Adipocyte (in vitro differentiated cells): ENCODE measurements at regions not wholly inside any gene's neighbourhood (a gene's known extent, or its start where the extent isn't known, plus 50 kb on each side); places are given as distances from the start of the nearest gene placed in this dataset.

ENCODE experiments used
- DNase-seq: peaks from one replicate; pipeline ENCODE4 v3.0.0-alpha.2; 2015; ENCODE audit warnings: low read depth
- H3K27me3 ChIP-seq: replicated peaks from 2 replicates; pipeline ENCODE4 v1.7.0; 2013; ENCODE audit warnings: mild to moderate bottlenecking, low read length, moderate library complexity; ENCODE audit not compliant: control insufficient read depth, insufficient read depth
- H3K36me3 ChIP-seq: 2 replicates; pipeline ENCODE4 v1.7.0; 2013; ENCODE audit warnings: low read length, mild to moderate bottlenecking, moderate library complexity; ENCODE audit not compliant: control insufficient read depth, insufficient read depth, severe bottlenecking
- H3K4me1 ChIP-seq: 2 replicates; pipeline ENCODE4 v1.7.0; 2013; ENCODE audit warnings: mild to moderate bottlenecking, low read length, moderate library complexity; ENCODE audit not compliant: control insufficient read depth, insufficient read depth
- H3K4me3 ChIP-seq: 2 replicates; pipeline ENCODE4 v1.7.0; 2013; ENCODE audit warnings: mild to moderate bottlenecking, low read length, moderate library complexity
- H3K9ac ChIP-seq: 2 replicates; pipeline ENCODE4 v1.7.0; 2013; ENCODE audit warnings: mild to moderate bottlenecking, low read length, moderate library complexity
- H3K9me3 ChIP-seq: 2 replicates; pipeline ENCODE4 v1.7.0; 2013; ENCODE audit warnings: mild to moderate bottlenecking, low read length, moderate library complexity; ENCODE audit not compliant: control insufficient read depth

DNA sequence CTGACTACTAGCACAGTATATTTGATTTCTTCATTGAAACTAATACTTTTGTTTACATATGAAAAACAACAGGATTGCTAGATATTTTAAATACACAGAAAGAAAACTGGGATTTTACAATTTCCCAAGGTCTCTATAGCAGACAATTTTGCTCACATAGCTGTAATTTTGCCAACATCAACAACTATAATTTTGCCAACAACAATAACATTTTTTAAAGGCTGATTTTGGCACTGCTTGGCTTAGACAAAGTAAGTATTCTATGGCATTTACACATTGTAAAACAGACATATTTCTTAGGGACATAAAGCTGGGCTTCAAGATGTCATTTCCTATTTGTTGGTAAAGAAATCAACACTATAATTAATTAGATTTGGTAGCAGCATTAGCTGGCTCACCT lies 922.1 kb downstream of the RAB28 start:
- Histone ChIP-seq H3K4me1 (no peaks in the 10 kb centered on the region), H3K36me3 (no peaks in the 10 kb centered on the region)
- no peak for DNase-seq

GRCh38 chr4:12555011-12555410 lies 929.1 kb downstream of the RAB28 start:
- Histone ChIP-seq H3K4me1 (peaks cover 4% of the 10 kb centered on the region), H3K9ac (no peak overlapping the region), H3K4me3 (no peak overlapping the region), H3K9me3 (no peaks in the 10 kb centered on the region), H3K36me3 (no peaks in the 10 kb centered on the region), H3K27me3 (no peaks in the 10 kb centered on the region)
- DNase-seq = no peak

More for the DNA sequence above, 922.1 kb downstream of the RAB28 start:
- no peaks in the 10 kb centered on the region for H3K27me3 ChIP-seq
- no peaks in the 10 kb centered on the region for H3K9me3 ChIP-seq
- no peak overlapping the region for H3K9ac ChIP-seq
- no peak overlapping the region for H3K4me3 ChIP-seq

DNA sequence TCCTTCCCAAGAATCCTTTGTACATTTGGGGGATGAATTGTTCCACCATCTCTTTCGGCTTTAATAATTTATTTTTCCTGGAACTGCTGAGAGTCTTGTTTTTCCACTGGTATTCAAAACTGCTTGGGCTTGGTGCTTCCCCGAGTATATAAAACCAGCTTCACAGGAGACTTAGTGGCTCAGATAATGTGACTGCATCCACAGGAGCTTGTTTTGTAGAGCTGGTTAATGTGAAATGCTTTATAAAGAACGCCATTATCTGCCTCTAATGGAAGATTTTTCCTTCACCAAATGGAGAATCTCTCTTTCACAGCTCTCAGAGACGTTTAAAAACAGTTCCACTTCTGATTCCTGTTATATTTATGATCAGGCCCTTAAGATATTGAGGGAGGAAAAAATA lies 935.5 kb downstream of the RAB28 start:
- peaks cover 3% of the 10 kb centered on the region for H3K9me3 ChIP-seq
- no peak for DNase-seq
- H3K36me3 ChIP-seq = no peaks in the 10 kb centered on the region
- no peak overlapping the region for H3K9ac ChIP-seq
- H3K27me3 ChIP-seq = no peaks in the 10 kb centered on the region
- no peak overlapping the region for H3K4me3 ChIP-seq
- H3K4me1 ChIP-seq = no peaks in the 10 kb centered on the region

DNA sequence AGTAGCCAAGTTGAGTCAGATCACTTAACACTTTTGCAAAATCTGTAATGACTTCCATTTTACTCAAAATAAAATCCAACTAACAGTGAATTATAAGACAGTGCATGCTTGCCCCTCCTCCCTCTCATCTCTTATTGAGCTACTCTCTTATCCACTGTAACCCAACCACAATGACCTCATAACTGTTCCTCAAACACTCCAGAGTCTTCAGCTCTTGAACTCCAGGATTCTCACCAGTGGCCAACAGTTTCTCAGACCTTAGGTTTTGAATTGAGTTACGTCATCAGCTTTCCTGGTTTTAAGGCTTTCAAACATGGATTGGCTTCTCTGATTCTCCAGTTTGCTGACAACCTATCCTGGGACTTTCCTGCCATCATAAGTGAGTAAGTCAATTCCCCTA lies 938.3 kb downstream of the RAB28 start:
- no peaks in the 10 kb centered on the region for H3K27me3 ChIP-seq

DNA sequence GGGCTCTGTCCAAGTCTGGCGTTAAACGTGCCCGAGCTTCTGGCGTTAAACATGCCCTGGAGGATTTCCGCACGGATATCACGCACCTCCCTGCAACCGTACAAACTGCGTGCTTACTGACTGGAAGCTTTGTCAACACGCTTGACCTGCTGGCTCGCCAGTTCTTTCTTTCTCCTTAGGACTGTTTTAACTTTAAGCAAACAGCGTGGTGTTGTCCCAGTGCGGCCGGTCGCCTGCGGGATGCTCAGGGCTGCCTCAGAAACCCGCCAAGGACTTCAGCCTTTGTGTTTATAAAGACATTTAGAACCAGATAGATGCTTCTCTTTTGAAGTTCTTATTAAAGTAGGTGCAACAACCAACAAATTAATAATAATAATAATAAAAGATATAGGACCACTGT lies 946.0 kb downstream of the RAB28 start:
- Histone ChIP-seq H3K9ac (no peak overlapping the region), H3K4me1 (no peaks in the 10 kb centered on the region), H3K36me3 (no peaks in the 10 kb centered on the region), H3K27me3 (no peaks in the 10 kb centered on the region), H3K4me3 (no peak overlapping the region), H3K9me3 (no peaks in the 10 kb centered on the region)
- no peak for DNase-seq

More for the DNA sequence above, 938.3 kb downstream of the RAB28 start:
- Histone ChIP-seq H3K9ac (no peak overlapping the region), H3K36me3 (no peaks in the 10 kb centered on the region), H3K4me1 (no peaks in the 10 kb centered on the region), H3K9me3 (peaks cover 3% of the 10 kb centered on the region), H3K4me3 (no peak overlapping the region)
- no peak for DNase-seq

DNA sequence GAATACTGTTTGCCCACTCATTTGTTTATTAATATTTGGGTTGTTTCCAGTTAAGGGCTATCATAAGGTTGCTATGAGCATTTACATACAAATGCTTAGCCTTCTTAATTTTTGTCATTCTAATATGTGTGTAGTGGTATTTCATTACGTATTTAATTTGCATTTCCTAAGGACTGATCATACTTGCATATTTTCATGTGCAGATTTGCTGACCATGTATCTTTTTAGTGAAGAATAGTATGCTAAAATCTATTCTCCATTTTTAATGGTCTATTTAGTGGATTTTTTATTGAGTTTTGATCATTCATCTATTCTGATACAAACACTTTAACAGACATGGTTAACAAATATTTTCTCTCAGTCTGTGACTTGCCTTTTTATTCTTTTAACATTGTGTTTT lies 949.5 kb downstream of the RAB28 start:
- H3K27me3 ChIP-seq = no peaks in the 10 kb centered on the region
- no peaks in the 10 kb centered on the region for H3K9me3 ChIP-seq
- no peaks in the 10 kb centered on the region for H3K36me3 ChIP-seq
- no peak overlapping the region for H3K4me3 ChIP-seq
- H3K9ac ChIP-seq = no peak overlapping the region
- H3K4me1 ChIP-seq = no peaks in the 10 kb centered on the region
- no peak for DNase-seq

DNA sequence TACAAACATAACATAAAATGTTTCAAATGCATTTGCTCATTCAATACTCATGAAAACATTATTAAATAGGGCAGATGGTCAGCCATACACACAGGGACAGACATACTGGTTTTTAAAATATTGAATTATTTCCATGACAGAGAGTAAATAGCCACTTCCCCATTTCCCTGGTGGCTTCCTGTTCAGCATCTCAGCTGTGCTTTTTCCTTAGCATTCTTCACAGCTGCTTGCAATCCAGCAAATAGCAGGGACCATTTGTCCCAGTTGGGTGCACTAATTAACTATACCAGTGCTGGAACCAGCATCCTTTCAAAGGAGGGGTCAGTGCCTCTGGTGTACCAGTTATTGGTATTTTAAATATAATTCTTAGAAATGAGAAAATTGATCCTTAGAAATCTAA lies 964.7 kb downstream of the RAB28 start:
- DNase-seq = no peak
- no peak overlapping the region for H3K9ac ChIP-seq
- no peaks in the 10 kb centered on the region for H3K4me1 ChIP-seq
- H3K27me3 ChIP-seq = no peaks in the 10 kb centered on the region
- no peak overlapping the region for H3K4me3 ChIP-seq
- H3K36me3 ChIP-seq = no peaks in the 10 kb centered on the region
- H3K9me3 ChIP-seq = peaks cover 2% of the 10 kb centered on the region

GRCh38 chr4:12507868-12508481 lies 976.2 kb downstream of the RAB28 start:
- H3K4me1 ChIP-seq = no peaks in the 10 kb centered on the region
- no peaks in the 10 kb centered on the region for H3K36me3 ChIP-seq

DNA sequence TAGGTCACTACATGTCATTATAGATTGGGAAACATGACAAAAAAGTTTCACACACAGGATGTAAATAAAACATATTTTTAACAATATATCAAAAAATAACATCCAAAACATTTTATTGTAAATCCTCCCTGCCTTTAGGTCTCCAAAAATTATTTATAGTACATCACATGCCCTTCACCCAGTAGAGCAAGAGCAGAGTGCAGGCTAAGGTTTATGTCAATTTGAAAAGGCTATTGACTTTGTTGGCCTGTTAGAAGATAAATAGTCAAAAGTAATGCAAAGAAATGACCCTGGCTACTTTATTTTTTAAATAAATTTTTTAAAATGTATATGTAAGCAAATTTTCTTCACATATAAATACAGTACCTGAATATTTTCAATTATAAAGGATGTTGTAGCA lies 983.7 kb downstream of the RAB28 start:
- Histone ChIP-seq H3K9ac (no peak overlapping the region), H3K36me3 (no peaks in the 10 kb centered on the region), H3K4me1 (no peaks in the 10 kb centered on the region), H3K27me3 (no peaks in the 10 kb centered on the region), H3K9me3 (peaks cover 5% of the 10 kb centered on the region), H3K4me3 (no peak overlapping the region)
- DNase-seq = no peak

More at GRCh38 chr4:12507868-12508481, 976.2 kb downstream of the RAB28 start:
- Histone ChIP-seq H3K4me3 (no peak overlapping the region), H3K9me3 (no peaks in the 10 kb centered on the region), H3K27me3 (no peaks in the 10 kb centered on the region), H3K9ac (no peak overlapping the region)
- no peak for DNase-seq

- H3K9ac ChIP-seq = no peak overlapping the region
- no peak overlapping the region for H3K4me3 ChIP-seq
- H3K36me3 ChIP-seq = no peaks in the 10 kb centered on the region
- no peaks in the 10 kb centered on the region for H3K4me1 ChIP-seq
- DNase-seq = no peak
- H3K27me3 ChIP-seq = no peaks in the 10 kb centered on the region
- peaks cover 5% of the 10 kb centered on the region for H3K9me3 ChIP-seq
These were observed 984.4 kb downstream of the RAB28 start for GRCh38 chr4:12499693-12500092.

DNA sequence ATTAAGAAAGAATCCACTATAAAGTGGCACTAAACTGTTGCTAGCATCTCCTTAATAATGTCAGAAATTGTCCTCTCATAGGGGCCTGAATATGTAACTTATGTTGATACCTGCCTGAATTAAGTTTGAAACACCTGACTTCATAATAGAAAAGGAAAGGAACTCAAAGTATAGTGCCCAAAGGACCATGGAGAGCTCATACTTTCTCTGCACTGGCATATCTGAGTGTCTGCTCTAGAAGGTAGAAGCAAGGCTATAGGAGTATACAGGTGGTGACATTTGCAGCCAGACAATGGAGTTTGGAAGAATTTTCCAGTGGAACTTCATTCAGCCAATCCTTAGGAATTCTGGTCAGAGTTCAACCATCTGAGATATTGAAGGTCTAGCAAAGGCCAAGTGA lies 988.9 kb downstream of the RAB28 start:
- no peak overlapping the region for H3K4me3 ChIP-seq
- H3K27me3 ChIP-seq = no peaks in the 10 kb centered on the region
- no peak overlapping the region for H3K9ac ChIP-seq
- DNase-seq = no peak
- H3K9me3 ChIP-seq = peaks cover 3% of the 10 kb centered on the region
- no peaks in the 10 kb centered on the region for H3K4me1 ChIP-seq
- H3K36me3 ChIP-seq = no peaks in the 10 kb centered on the region

GRCh38 chr4:12492730-12493393 lies 991.3 kb downstream of the RAB28 start:
- Histone ChIP-seq H3K4me1 (no peaks in the 10 kb centered on the region), H3K4me3 (no peak overlapping the region), H3K9me3 (no peaks in the 10 kb centered on the region), H3K27me3 (no peaks in the 10 kb centered on the region), H3K9ac (no peak overlapping the region), H3K36me3 (no peaks in the 10 kb centered on the region)
- no peak for DNase-seq
